HG03025 (cell line): ENCODE measurements at regions not wholly inside any gene's neighbourhood (a gene's known extent, or its start where the extent isn't known, plus 50 kb on each side); places are given as distances from the start of the nearest gene placed in this dataset.
"Not testable (repeated sequence)": the region's sequence is repeated elsewhere in the genome, so short reads cannot be mapped to it uniquely, and the experiment has no call there.

ENCODE experiments used
- ATAC-seq: cut with Tn5 transposase; IDR thresholded peaks from one replicate; pipeline ENCODE4 v1.9.1; 2021; ENCODE audit warnings: mild to moderate bottlenecking, moderate library complexity; ENCODE audit not compliant: unreplicated experiment, low FRiP score

DNA sequence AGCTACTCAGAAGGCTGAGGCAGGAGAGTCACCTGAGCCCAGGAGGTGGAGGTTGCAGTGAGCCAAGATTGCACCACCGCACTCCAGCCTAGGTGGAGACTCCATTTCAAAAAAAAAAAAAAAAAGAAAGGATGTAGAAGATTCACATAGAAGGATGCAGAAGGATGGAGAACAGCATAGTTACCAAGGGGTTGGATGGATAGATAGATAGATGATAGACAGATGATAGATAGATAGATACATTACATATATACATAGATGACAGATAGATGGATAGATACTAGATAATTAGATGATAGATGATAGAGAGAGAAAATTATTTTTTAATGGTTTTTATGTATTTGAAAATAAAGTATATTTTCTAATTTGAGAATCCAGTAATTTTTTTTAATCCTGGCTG lies 160.7 kb upstream of the ARID1B start:
- ATAC-seq: no peak

DNA sequence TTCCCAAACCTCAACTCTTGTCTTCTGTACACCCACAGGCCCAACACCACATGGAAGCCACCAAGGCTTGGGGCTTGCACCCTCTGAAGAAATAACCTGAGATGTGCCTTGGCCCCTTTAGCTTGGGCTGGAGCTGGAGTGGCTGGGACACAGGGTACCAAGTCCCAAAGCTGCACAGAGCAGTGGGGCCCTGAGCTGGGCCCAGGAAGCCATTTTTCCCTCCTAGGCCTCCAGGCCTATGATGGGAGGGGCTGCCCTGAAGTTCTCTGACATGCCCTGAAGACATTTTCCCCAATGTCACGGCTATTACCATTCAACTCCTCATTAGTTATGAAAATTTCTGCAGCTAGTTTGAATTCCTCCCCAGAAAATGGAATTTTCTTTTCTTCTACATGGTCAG lies 163.2 kb upstream of the ARID1B start:
- ATAC-seq: no peak

DNA sequence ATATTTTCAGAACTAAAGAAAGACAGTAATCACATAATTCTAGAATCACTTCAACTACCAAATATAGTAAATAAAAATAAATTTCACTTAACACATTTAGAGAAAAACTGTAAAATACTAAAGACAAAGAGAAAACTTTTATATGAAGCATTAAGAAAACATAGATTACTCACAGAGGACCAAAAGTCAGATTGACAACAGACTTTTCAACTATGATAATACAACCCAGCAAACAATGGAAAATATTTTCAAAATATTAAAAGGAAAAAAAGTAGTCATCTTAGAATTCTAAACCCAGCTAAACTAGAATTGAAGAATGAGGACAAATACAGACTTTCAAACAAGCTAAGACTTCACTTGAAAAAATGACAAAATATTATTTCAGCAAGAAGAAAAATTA lies 164.8 kb upstream of the ARID1B start:
- no peak for ATAC-seq

DNA sequence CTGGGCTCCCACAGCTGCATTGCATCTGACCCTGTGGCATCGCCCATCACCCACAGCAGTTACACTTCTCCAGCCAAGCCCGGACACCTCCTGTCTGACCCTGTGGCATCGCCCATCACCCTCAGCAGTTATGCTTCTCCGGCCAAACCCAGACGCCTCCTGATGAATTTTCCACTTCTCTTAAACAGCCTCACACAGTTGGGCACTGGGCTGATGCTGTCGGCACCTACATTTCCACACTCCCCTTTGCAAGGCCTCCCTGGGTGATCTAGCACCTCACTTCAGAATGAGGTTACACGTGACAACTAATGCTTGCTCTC lies 175.2 kb upstream of the ARID1B start:
- no peak for ATAC-seq

DNA sequence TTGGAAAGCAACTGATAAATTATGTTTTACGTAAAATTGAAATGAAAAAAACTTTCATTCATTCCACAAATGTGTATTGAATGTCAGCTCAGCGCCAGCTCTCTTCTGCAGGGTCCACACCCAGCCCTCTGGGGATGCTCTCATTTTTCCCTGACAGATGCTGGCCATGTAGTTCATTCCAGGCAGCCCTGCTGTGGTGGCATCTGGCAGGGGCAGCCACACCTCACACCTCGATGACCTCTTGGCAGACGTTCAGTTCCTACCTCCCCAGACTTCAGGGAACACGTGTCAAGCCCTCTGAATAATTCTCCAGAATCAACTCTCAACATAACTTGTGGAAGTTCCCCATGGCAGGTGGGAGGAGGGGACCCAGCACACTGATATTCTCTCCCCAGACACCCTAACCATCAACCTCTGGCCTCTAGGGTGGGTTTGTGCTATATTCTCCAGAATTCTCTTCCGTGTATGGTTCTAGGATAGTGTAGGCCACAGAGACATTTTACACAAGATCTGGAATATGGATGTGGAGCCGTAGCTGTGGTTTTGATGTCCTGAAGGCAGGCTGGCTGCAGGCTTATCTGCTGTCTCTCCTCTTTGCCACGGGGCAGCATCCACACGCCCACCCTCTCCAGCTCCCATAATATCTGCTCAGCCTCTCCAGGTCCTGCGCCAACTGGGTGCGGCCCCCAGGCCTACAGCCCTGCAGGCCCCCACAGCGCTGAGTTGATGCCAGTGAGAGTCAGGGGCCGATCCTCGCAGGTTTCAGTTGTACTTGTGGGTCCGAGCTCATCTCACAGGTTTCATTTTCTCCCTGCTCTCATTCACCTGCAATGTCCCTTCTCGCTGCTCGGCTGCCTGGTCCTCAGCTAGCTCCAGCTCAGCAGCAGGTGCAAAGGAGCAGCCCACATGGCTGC lies 175.8 kb upstream of the ARID1B start:
- no peak for ATAC-seq

DNA sequence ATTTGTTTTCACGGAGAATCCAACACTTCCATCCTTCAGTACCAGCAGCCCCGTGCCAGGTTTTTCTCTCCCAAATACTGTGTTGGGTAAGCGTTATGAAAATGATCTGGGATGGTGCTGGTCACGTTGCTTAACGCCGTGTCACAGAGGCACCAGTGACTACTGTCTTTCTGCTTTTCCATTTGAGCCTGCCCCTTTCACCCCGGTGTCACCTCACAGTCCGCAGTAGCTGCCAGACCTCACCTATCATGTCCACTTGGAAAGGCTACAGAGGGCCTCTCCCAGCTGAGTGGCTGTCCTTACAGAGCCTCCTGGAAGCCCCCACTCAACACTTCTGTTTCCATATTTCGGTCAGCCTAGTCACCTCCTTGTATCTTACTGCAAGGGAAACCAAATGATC lies 176.5 kb upstream of the ARID1B start:
- no peak for ATAC-seq

DNA sequence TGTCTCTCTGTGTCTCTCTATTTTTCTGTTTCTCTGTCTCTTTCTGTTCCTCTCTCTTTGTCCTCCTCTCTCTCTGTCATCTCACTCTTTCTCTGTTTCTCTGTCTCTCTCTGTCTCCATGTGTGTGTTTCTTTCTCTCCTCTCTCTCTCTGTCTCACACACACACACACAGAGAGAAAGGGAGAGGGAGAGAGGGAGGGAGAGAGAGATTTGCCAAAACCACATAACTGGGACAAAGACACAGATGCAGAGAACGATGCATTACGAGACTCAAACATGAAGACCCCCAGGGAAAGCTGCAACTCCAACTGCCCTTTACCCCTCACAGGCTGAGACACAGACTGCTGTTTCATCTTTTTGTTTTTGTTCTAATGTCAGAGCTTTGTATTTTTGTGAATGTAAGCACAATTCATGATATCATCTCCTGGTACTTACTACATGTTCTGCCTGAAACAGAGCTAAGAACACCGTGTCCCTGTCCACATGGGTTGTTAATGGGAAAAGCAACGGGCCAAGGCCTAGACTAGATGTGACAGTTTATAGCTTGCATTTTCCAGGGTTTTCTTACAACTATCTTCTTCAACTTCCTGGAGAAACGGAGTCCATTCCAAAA lies 177.1 kb upstream of the ARID1B start:
- ATAC-seq: no peak

DNA sequence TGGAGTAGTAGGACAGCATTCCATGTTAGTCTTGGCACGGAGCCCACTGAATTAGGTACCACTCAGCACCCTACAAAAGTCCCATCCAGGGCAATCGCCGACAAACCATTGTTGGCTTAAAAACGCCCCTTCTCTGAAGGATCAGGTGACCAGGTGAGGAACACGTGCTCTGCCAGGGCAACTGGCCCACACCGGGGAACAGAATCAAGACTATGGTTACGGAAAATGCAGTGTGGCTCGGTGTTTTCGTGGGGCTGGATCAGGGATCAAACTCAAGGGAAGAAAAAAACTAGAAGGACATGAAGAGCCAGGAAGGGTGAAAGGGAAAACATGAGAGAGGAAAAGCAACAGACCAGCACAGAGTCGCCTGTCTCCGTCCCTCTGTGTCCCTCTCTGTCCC lies 177.8 kb upstream of the ARID1B start:
- ATAC-seq: no peak

DNA sequence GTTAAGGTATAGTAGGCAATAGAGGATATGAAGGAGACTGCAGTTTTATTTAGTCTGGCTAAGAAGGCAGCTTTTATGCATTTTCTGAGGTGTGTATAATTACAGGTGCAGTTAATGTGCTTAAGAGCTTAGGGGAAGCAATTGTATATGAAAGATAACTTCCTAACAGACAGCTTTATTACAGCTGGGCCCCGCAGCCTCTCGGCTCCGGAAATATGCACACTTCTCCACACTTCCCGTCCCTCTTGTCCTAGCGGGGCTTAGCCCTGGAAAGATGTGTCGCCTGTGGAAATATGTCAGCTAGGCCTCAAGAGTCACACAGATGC lies 178.4 kb upstream of the ARID1B start:
- no peak for ATAC-seq

DNA sequence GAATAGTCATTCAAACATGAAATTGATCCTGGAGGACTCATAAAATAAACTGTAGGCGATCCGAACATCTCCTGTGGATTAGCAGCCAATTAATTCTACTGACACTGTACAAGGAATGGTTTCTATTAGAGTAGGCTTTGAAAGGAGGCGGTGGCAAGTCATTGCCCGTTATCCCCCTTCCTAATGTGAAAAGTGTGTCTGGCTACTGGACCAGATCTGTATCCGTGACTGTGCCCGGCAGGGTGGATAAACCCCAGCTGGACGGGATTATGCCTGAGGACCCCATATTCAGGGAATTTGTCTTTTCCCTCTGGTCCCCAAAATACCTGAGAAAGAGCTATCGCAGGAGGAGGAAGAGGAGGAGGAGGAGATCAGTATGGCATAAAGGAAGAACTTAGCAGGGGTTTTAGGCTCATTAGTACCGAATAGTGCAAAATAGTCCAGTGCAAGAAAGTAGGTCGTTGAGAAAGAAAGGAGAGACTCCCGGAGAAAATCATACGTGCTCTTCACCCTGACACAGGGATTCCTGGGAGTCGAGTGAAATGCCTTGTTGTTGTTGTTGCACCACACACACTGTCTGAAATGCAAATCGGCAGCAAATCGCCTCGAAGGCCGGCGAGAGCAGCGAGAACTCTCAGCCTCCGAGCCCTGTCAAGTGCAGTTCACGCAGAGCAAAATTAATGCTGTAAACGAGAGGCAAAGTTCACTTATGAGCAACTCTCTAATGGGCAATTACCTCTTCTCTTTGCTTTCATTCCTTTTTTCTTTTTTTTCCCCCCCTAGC lies 178.9 kb upstream of the ARID1B start:
- ATAC-seq: no peak

DNA sequence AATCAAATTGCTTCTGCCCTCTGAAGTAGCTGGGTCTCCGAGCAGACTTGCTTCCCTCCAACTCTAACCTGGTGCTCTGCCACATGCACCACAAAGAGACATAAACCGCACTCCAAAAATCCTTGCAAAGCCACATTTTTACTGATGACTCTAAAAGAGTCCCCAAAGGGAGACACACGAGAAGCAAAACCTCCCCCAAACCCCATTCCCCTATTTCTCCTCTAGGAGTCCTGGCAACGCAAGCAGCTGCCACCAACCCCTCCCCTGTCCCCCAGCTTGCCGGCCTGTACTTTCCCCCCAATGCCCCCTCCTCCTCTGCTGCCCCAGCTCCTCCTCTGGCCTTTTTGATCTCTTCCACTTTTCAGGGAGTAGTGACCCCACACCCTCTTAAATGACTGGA lies 180.1 kb upstream of the ARID1B start:
- no peak for ATAC-seq

DNA sequence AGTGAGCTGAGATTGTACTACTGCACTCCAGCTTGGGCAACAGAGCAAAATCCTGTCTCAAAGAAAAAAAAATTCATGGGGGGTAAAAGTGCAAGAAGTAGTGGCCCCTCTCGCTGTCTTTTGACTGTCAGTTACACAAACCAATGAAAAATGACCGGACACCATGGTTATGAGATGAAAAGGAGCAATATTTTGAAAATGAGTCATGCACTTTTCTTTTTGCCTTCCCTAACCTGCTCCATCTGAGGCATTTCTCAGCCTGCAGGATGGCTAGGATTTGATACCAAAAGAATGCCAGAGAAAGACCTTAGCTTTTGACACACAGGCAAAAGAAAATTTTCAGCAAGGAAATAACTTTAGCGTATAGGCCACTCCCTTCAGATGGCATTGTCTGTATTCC lies 181.7 kb upstream of the ARID1B start:
- no peak for ATAC-seq

DNA sequence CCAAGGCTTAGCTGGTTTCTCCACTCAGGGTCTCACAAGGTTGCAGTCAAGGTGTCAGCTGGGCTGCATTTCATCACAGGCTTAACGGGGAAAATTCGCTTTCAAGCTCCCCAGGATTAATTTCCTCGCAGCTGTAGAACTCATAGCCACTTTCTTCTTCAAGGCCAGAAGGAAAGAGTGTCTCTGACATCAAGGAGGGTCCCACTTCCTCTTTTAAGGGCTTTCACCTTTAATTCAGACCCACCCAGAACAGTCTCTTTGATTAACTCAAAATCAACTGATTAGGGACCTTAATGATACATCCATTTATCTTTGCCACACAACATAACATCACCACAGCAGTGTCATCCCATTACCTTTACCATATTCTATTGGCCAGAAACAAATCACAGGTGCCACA lies 183.3 kb upstream of the ARID1B start:
- ATAC-seq: no peak

DNA sequence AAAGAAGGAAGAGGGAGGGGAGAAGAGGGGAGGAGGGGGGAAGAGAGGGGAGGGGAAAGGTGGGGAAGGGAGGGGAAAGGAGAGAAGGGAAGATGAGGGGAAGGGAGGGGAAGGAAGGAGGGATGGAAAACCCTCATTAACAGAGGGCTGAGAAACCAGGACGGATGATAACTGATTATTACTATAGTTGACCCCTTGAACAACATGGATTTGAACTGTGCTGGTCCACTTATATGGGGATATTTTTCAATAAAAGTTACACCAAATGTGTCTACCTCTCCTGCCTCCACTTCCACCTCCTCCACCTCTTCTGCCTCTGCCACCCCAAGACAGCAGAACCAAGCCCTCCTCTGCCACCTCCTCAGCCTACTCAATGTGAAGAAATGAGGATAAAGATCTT lies 184.1 kb upstream of the ARID1B start:
- no peak for ATAC-seq

DNA sequence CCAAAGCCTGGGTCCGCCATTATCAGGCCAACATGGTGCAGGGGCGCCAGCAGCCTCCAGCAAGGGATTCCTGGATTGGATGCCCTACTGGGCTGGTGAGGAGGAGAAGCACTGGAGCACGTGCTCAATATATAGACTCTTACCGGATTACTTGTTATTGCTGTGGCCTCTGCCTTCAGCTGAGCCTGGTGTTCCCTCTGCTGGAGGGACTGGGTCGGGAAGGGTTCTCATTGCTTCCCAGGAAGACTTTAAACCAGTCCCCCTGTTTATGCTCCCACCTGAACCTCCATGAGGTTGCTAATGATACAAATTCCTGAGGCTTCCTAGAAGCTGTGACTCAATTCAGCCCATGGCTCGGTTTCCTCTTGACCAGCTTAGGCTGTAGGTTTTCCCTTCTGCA lies 186.7 kb upstream of the ARID1B start:
- no peak for ATAC-seq

DNA sequence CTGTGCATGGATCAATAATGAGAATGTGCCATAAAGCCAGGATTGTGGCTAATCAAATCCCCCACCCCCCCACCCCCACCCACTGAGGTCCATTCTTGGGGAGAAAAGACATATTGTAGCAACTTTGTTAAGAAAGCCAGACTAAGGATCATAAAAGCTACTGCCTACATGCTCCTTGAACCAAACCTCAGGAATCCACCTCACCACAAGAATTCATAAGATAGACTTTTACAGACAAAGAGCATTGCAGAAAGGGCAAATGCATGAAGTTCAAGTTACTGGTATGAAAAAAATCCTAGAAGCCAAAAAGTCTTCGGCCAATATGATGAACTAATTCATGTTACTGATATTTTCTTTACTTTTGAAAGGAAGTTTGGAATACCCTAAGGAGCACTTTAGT lies 187.9 kb upstream of the ARID1B start:
- ATAC-seq: no peak

DNA sequence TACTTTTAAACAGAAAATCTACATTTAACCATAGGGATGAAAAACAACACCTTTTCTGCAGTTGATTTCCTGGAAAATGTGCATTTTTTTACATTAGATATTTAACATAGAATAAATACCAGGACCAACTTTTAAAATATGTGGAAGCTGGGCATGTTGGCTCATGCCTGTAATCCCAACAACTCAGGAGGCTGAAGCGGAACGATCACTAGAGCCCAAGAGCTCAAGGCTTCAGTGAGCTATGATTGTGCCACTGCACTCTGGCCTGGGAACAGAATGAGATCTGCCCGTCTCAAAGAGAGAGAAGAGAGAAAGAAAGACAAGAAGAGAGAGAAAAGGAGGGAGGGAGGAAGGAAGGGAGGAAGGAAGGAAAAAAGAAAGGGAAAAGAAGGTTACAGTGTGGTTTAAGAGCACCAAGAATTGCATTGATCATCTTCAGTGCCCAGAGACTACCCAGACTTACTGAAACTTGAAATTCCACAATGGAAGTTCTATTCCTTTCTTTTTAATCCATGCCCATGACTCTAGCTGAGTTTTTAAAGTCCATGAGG lies 189.4 kb upstream of the ARID1B start:
- no peak for ATAC-seq

DNA sequence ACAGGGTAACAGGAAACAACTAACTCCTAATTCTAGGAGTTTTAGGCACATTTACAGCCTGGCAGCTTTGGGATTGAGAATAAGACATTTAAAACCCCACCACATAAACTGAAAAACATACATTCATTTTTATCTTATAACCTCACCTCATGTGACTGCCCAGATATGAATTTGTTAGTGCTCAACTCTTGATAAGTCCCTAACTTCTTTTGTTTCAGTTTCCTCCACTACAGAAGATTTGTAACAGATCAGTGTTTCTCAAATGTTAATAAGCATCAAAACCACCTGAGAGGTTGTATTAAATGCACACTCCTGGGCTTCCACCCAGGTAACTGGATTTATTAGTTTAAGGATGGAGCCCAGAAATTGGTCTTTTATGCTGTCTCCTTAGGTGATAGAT lies 190.1 kb upstream of the ARID1B start:
- ATAC-seq: no peak

DNA sequence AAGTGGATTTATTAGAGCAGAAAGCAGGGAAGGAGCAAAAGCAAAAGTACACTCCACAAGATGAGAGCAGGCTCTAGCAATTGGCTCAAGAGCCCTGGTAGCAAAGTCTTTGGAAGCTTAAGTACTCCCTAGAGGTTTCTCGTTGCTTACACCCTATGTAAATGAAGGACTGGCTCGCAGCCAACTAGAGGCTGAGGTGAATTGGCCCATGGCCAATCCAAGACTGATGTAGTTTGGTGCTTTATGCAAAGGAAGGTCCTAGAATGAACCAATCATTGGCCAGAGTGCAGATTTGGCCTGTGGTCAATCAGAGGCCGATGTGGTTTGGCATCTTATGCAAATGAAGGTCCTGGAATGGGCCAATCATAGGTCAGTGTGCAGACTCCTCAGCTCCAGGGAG lies 191.3 kb upstream of the ARID1B start:
- ATAC-seq: no peak

DNA sequence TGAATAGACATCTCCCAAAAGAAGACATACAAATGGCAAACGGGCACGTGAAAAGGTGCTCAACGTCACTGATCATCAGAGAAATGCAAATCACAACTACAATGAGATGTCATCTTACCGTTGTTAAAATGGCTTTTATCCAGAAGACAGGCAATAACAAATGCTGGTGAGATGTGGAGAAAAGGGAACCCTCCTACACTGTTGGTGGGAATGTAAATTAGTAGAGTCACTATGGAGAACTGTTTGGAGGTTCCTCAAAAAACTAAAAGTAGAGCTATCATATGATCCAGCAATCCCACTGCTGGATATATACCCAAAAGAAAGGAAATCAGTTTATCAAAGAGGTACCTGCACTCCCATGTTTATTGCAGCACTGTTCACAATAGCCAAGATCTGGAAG lies 193.1 kb upstream of the ARID1B start:
- ATAC-seq: not testable (repeated sequence)

DNA sequence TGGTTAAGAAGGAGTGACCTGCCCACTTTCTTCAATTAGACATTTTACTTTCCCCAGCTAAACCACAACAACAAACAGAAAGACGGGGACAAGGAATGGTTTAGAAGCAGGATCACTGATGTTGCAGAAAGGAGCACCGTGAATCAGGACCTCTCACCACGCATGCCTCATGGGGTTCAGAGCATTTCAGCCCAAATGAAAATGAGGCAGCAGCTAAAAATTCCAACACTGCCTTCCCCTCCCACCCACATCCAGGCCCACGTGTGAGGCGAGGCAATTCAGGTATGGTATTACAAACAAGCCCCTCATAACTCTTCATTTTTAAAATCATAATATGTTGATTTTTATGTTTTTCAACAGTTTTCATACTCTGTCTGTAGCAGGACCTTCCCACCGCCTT lies 194.1 kb upstream of the ARID1B start:
- ATAC-seq: no peak
